Right renal cortex interstitium (tissue), 3 donors: ENCODE measurements at regions not wholly inside any gene's neighbourhood (a gene's known extent, or its start where the extent isn't known, plus 50 kb on each side); places are given as distances from the start of the nearest gene placed in this dataset.

ENCODE experiments used
- DNase-seq, 3 donors: peaks; one replicate each; pipeline ENCODE4 v3.0.0-alpha.2; 2013; ENCODE audit warnings: low read depth in 3 of 3, low spot score in 2 of 3

DNA sequence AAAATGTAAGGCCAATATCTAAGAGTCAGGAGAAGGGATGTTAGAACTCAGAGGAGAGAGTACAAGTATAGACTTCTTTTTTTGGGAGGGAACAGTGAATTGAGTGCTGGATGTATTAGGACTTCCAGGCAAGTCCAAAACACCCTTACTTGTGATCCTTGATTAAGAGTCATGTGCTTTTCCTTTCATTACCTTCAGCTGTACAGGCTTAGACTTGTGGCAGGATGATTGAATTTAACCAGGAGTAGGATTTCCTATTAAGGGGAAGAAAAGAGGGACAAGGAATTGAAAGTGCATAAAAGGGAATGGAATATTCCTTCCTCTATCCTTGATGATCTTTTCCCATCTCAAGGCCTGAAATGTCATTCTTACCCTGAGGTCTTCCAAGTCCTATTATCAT lies 606.7 kb downstream of the STIM2 start:
- no peak for DNase-seq

DNA sequence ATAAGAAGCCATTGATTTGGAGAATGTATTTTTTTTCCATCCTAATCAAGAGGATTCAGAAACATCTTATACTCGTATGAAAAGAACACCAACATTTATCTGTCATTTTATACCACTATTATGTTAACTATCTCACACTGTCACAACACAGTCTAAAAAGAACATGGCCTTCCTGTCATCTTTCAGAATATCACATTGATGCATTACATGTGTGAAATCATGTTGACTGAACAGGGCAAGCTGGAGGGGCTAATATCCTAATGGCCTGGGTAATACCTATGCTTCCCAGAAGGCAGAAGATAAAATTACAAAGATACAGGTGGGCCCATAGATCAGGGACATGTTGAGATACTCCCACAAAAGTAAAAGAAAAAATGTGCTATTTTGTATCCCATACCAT lies 611.7 kb downstream of the STIM2 start:
- no peak for DNase-seq

DNA sequence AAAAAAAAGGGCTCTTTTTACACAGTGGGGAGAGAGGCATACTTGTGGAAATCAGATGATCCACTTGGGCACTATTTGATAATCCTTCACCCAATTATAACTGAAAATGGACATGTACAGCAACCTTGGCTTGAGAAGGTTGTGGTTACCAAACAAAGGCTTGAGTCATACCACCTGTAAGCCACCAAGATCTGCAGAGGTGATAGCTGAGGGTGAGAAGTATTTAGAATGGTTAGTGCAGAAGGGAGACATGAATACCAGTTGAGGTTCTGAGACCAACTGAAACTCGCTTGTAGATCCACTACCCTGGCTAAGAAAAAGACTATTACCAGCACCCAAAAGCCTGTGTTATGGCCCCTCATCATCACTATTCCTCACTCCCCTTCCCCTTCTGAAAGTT lies 614.0 kb downstream of the STIM2 start:
- no peak for DNase-seq

DNA sequence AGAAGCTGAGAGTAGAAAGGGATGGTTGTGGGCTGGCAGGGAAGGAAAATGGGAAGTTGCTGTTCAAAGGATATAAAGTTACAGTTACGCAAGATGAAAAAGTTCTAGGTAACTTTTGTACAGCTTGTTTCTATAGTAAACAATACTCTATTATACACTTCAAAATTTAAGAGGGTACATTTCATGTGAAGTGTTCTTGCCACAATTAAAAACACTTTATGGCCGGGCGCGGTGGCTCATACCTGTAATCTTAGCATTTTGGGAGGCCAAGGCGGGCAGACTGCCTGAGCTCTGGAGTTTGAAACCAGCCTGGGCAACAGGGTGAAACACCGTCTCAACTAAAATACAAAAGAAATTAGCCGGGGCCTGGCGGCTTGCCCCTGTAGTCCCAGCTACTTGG lies 623.6 kb downstream of the STIM2 start:
- no peak for DNase-seq

DNA sequence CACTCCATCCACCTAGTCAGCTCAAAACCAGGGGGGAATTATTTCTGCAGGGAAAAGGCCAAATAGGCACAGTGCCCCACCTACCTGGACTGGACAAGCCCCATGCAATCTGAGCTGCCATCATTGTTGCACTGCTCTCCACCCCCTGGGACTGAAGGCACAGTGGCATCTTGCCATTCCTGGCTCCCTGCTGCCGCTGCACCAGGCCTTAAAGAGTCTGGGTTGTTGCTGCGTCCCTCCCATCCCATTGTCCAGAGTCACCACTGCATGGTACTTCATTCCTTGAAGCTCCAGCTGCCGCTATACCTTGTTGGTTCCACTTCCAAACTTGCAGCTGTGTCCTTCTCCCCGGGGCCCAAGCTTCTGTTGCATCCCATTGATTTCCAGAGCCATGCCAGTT lies 629.7 kb downstream of the STIM2 start:
- no peak for DNase-seq

DNA sequence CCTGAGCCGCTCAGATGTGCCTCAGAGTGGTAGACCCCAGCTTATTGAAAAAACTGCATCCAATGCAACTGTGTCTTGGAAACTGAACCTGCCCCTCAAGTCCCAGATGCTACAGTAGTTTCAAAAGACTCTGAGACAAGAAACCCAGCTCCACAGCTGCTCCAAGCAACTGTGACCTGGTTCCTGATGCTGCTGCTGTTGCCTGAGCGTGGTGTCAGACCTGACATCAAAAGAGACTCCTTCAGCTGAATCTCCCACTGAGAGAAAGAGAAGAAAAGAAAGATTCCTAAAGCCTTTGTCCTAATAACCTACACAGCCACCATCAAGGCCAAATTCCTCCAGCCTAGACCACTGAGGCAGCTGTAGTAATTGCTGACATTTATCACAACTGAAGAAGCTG lies 630.1 kb downstream of the STIM2 start:
- no peak for DNase-seq

DNA sequence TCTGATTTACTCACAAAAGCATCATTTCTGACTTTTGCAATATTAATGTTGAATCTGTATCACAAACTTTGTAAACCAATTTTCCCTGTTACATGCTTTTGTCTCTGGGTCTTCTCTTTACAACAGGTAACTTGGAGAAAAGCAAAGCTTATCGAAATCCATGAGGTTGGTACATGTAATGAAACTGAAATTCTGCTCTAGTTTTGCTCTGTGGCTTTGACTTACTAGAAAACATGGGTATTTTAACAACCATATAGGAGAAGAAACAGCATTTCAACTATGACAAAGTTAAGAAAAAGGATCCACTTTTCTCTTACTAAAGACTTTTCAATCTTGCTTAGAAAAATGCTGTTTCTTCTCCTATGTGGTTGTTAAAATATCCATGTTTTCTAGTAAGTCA lies 645.8 kb downstream of the STIM2 start:
- no peak for DNase-seq

DNA sequence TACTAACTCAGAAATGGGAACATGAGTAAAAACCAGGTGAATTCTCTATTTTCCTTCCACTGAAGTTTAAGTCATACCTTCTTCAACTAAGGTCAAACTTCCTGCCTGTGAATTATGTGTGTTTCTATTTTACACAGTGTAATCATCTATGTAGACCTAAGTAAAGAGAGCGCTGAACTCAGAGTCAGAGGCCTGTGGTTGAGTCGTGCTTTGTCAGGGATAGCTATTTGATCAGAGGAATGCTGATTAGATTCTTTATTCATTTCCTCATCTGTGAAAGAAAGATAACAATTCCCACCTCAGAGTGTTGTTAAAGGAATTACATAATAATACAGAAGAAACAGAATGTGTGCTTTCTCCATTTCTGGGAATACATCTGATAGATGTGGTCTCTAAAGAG lies 654.1 kb downstream of the STIM2 start:
- DNase-seq: no peak

DNA sequence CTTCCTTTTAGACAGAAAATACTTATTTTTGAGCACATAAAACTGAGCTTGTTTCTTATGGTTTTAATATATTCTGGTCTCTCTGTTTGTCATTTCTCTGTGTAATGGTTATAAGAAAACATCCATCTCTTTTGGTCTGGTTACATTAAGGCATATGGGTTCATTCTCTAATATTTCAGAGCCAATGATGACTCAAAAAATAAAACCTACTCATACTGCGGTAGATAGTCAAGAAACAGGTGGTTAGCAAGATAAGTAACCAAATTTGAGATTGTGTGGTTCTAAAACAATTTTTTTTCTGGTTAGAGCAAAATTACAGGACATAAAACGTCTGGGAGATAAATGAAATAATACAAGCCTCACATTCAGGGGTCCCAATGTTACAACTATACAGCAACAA lies 654.5 kb downstream of the STIM2 start:
- no peak for DNase-seq

DNA sequence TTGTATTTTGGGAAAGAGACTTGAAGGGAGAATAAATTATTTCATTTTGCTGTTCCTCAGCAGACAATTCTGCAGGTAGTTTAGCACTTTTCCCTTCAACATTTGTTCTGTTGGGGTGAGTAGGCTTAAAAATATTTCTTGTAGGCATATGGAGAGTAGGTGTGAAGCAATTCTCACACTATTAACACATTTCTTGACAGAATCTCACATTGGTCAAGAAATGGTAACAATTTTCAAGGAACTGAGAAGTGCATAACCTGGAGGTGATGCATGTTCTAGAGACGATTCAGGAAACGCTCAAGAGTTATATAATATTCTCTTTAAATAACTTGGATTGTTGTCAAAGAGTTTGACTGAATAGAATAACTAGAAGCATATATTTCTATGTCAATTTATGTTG lies 658.2 kb downstream of the STIM2 start:
- no peak for DNase-seq

DNA sequence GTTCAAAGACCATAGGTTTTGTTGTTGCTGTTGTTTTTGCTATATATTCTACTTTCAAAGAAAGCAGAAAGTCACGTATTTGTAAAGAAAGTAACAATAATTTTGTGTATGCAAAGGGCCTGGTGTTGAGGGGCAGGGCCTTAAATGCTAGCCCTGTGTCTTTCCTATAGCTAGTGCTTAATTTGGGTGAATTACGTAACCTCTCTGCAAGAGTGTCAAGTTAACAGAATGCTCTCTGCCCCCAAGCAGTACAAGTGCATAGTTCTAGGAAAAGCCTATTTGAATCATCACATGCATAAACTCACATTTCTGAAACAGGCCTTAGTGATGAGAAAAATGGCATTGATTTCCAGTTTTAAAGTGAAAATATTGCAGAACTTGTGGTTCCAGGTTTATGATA lies 663.6 kb downstream of the STIM2 start:
- DNase-seq: no peak

DNA sequence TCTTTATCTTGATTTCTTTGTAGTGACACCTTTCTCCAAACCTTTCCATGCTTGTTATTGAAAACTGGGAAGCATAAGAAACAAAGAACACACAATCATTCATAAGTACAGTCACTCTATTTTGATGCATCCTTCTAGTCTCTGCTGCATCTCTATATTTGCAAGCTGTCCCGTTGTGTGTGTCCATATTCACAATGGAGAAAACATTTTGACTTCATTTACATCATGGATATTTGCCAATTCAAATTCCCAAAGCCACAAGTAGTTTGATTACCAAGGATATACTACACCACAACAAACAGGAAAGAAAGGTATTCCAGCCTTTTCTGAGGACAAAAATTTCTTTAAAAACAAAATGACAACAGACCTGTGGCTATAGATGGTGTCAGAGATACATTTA lies 673.8 kb downstream of the STIM2 start:
- DNase-seq: no peak

DNA sequence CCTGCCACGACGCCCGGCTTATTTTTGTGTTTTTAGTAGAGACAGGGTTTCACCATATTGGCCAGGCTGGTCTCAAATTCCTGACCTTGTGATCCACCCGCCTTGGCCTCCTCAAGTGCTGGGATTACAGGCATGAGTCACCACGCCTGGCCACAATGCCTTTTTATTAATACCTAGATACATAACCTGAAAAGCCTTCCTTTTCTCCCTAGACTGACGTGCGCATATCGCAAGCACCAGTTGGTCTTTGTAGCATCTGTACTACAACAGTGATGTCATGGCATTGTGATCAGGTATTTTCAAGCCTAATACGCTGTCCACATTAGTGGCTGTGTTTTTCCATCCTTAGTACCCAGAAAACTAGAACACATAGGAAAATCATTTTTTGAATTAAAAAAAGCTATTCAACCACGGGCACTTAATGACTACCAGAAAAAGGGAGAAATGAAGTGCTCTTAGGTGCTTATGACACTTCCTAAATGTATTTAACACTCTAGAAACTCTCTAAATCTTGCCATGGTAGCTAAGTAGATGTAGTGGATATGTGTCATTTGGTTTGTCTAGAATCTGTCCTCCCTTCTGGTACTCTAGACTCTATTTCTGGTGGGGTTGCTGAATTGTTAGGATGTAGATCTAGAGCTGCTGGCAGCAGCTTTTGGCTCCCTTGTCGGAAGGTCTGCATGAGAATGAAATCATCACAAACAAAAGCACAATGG lies 707.8 kb downstream of the STIM2 start:
- no peak for DNase-seq

DNA sequence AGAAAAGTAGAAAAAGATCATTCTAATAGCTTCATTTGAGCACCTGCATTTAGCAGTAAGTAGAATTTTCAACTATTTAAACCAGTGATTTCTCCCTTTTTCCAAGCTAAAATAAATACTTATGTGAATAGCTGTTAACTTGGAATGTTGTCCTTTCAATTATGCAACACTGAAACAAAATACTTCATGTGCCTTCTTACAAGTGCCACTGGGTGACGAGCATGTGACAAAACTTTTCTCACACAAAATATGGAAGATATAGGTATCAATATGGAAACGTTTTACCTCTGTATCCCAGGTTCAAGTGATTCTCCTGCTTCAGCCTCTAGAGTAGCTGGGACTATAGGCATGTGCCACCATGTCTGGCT lies 708.3 kb downstream of the STIM2 start:
- DNase-seq: no peak

DNA sequence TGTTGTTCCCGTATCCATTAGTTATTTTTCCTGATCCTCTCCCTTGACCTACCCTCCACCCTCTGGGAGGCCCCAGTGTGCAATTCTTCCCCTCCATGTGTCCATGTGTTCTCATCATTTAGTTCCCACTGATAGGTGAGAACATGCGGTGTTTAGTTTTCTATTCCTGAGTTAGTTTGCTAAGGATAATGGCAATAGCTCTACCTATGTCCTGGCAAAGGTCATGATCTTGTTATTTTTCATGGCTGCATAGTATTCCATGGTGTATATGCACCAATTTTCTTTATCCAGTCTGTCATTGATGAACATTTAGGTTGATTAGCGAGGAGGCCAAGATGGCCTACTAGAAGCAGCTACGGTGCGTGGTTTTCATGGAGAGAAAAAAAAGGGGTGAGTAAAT lies 714.1 kb downstream of the STIM2 start:
- no peak for DNase-seq

DNA sequence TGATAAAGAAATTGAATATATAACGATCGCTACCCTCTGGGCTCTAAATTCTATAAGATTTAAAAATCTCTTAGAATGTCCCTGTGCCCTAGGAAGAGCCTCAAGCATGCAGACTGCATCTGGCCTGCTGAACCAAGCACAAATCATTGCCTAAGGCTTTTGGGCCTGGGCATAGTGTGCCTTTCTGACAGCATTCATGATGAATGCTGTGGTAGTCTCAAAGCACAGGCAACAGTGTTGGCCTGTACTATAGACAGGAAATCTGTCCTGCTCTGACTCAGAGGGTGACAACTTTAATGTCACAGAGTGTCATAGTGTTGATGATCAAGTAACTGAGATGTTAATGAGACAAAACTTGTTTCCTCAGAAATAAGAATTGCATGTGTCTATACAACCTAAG lies 717.3 kb downstream of the STIM2 start:
- DNase-seq: no peak

DNA sequence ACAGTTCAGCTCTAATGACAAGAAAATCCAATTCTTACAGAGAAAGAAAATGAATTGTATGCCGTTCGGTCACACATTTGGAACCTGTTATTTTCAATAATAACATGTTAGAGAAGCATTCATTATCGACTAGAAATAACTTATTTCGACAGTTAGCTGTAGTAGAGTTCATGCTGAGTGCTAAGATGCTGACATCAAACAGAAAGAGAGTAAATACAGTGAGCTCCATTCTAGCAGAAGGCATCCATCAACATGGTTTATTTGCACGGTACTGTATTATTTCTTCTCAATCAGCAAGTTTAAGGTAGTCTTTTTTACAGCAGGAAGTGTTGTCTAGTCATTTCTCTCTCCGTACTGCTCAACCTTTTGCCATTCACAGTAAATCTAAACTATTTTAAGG lies 732.1 kb downstream of the STIM2 start:
- DNase-seq: no peak

DNA sequence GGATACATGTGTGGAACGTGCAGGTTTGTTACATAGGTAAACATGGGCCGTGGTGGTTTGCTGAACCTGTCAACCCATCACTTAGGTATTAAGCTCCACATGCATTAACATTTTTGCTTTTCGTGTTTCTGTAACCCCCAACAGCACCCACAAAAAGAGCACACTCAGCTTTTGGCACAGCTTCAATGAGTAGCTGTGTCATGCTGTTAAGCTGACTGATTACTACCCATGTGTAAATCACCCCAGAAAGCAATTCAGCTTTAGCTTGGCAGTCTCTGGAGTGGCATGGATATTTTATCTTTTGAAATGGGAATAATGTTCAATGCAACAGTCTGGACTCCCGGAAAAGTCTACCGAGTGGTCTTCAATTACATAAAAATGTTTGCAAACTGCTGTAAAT lies 734.3 kb downstream of the STIM2 start:
- DNase-seq: no peak

DNA sequence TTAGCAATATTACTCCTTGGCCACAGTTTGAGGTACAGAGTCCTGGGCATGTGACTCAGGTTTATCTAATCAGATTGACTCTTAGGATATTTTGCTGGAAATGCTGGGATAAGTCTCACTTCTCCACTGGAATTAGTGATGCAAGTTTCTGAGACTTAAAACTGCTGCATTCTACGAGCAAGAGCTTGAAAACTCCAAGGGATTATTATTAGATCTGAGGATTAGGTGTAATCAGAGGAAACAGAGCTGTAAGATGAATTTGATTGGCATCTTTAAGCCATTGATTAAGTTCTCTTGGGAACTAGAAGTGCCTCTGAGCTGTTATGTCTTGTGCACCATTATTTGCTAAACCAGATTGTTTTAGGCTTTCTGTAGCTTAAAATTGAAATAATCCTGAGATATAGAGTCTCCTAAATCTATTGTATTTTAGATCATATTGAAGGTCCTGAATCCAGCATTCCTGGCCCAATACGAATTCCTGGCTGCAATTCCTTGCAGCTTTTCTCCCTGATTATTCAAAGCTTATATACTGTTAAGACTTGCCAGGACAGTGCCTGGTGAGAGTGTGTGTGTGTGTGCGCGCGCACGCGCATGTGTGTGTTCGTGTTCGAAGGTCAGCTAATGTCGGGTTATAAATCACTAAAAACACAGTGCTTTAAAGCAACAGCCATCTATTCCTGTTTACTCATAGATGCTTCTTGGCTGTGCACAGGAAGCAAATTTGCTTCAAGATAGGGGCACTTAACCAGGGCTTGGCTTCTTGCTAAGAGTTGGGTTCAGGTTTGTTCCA lies 735.1 kb downstream of the STIM2 start:
- no peak for DNase-seq

DNA sequence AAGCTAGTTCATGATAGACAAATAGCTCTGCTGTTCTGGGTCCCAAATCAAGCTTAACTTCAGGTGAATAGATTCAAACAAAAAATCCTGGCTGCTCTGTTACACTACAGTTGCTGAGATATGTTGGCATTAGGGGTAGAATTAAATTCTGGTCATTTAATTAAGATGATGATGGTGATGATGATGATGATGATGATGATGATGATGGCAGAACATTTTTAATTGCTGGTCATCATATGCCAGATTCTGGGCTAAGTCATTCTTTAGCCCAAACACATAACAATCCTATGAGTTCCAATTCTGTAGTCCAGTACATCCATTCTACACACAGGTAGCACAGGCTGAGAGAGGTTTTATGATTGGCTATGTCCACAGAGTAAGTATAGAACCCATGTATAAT lies 741.5 kb downstream of the STIM2 start:
- DNase-seq: no peak

DNA sequence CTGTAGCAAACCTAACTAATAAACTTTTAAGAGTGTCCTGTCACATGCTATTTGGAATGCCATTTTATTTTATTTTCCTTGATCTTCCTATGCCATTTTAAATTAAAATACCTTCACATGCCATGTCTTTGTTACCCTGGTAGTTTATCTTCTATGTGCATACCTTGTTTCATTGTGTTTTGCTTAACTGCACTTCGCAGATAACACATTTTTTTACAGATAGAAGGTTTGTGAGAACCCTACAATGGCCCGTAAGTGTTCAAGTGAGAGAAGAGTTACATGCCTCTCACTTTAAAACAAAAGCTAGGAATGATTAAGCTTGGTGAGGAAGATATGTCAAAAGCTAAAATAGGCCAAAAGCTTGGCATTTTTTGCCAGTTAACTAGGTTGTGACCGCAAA lies 744.1 kb downstream of the STIM2 start:
- no peak for DNase-seq

DNA sequence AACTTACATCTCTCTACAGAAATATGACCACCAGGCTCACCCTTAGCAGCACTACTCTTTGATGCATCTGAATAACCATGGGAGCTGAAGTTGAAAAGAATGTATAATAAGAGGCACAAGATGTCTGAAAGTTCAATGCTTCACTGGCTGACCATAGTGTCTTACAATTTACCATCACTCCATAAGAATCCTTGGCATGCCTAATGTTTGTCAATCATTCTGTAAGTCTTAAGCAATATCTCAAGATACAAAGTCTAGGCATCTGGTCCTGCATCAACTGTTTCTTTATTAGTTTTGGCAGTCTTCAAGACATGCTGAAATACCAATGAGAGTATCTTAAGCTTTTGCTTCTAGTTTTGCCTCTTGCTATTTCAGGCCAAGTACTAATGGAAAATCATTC lies 755.5 kb downstream of the STIM2 start:
- no peak for DNase-seq

DNA sequence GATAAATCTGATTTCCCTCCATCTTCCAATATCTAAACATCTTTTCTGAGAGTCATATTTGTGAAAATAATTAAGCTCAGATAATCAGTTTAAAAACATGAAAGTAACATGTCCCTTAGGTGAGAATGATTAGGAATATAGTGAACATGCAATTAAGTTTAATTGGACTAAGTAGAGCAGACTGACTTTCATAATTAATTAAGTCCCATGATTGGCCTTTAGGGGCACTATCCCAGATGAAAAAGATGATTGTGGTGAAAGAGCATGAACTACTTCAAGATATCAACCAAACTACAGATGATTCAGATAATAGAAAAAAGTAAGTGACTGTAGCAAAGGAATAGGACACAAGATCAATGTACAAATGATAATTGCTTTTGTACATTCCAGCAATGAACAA lies 758.8 kb downstream of the STIM2 start:
- no peak for DNase-seq
